HEK293 (cell line): ENCODE measurements at regions not wholly inside any gene's neighbourhood (a gene's known extent, or its start where the extent isn't known, plus 50 kb on each side); places are given as distances from the start of the nearest gene placed in this dataset.

Source experiments
- KLF1 ChIP-seq: fragments of 450-650 bp; formaldehyde crosslinking; IDR thresholded peaks from 2 replicates; pipeline ENCODE4 v1.5.1; 2016; ENCODE audit warnings: missing biosample characterization, missing genetic modification characterization
- MYNN ChIP-seq: fragments of 450-650 bp; formaldehyde crosslinking; IDR thresholded peaks from 2 replicates; pipeline ENCODE4 v1.5.1; 2016; ENCODE audit warnings: missing biosample characterization, missing genetic modification characterization, borderline replicate concordance
- PATZ1 ChIP-seq: fragments of 450-650 bp; formaldehyde crosslinking; IDR thresholded peaks from 2 replicates; pipeline ENCODE4 v1.5.1; 2016; ENCODE audit warnings: missing biosample characterization, missing genetic modification characterization
- ZBTB11 ChIP-seq: fragments of 450-650 bp; formaldehyde crosslinking; conservative IDR thresholded peaks from 2 replicates; pipeline ENCODE4 v1.5.1; 2016; ENCODE audit warnings: low read depth, missing biosample characterization, missing genetic modification characterization
- ZBTB26 ChIP-seq: fragments of 450-650 bp; formaldehyde crosslinking; optimal IDR thresholded peaks from 2 replicates; pipeline ENCODE3; 2016; ENCODE audit warnings: missing biosample characterization, mild to moderate bottlenecking, missing genetic modification characterization
- ZBTB8A ChIP-seq: fragments of 450-650 bp; formaldehyde crosslinking; IDR thresholded peaks from 2 replicates; pipeline ENCODE4 v1.5.1; 2016; ENCODE audit warnings: missing biosample characterization, missing genetic modification characterization
- ZNF654 ChIP-seq: fragments of 450-650 bp; formaldehyde crosslinking; IDR thresholded peaks from 2 replicates; pipeline ENCODE4 v1.5.1; 2016; ENCODE audit warnings: low read depth, missing biosample characterization, missing genetic modification characterization
- ZNF658 ChIP-seq: fragments of 450-650 bp; formaldehyde crosslinking; IDR thresholded peaks from 2 replicates; pipeline ENCODE4; 2016; ENCODE audit warnings: missing biosample characterization, missing genetic modification characterization
- TF ChIP-seq, protein P1 (sequence below): fragments of 450-650 bp; formaldehyde crosslinking; IDR thresholded peaks from 2 replicates; pipeline ENCODE4 v1.5.1; 2016; ENCODE audit warnings: missing biosample characterization, missing genetic modification characterization

DNA sequence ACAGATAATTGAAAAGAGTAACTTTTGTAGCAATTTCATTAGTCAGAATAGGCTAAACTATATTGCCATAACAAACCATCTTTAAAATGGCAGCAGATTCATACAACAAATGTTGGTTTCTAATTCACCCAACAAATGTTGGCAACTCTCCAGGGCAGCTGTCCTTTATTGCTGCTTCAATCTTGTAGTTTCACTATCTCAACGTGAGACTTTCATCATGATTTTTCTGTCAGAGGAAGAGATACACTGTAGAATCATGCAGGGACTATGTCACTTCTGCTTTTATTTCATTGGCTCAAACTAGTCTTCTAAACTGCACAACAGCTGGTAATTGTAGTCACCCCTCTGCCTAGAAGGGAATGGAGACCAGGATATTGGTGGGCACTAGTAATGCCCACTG, 174.2 kb downstream of the TANC2 start:
- TF ChIP-seq MYNN (tag by site-specific recombination), result no peak
- no peak for TF ChIP-seq ZNF658 (tag by site-specific recombination)
- TF ChIP-seq PATZ1 (tag by site-specific recombination), result no peak
- no peak for TF ChIP-seq ZNF654 (tag by site-specific recombination)
- TF ChIP-seq, protein P1, sequence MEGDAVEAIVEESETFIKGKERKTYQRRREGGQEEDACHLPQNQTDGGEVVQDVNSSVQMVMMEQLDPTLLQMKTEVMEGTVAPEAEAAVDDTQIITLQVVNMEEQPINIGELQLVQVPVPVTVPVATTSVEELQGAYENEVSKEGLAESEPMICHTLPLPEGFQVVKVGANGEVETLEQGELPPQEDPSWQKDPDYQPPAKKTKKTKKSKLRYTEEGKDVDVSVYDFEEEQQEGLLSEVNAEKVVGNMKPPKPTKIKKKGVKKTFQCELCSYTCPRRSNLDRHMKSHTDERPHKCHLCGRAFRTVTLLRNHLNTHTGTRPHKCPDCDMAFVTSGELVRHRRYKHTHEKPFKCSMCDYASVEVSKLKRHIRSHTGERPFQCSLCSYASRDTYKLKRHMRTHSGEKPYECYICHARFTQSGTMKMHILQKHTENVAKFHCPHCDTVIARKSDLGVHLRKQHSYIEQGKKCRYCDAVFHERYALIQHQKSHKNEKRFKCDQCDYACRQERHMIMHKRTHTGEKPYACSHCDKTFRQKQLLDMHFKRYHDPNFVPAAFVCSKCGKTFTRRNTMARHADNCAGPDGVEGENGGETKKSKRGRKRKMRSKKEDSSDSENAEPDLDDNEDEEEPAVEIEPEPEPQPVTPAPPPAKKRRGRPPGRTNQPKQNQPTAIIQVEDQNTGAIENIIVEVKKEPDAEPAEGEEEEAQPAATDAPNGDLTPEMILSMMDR, result no peak
- TF ChIP-seq ZBTB8A, result no peak
- TF ChIP-seq ZBTB11 (tag by site-specific recombination), result no peak
- no peak for TF ChIP-seq ZBTB26
- no peak for TF ChIP-seq KLF1 (tag by site-specific recombination)
